HG02885 (cell line): ENCODE measurements at regions not wholly inside any gene's neighbourhood (a gene's known extent, or its start where the extent isn't known, plus 50 kb on each side); places are given as distances from the start of the nearest gene placed in this dataset.

Experiments used
- ATAC-seq: cut with Tn5 transposase; IDR thresholded peaks from one replicate; pipeline ENCODE4 v1.9.1; 2021; ENCODE audit warnings: mild to moderate bottlenecking; ENCODE audit not compliant: unreplicated experiment, poor library complexity

- ATAC-seq = no peak
Measured at GRCh38 chr13:99122171-99122570, 78.5 kb upstream of the UBAC2 start.

GRCh38 chr13:99123101-99124045 lies 77.3 kb upstream of the UBAC2 start:
- no peak for ATAC-seq

GRCh38 chr13:99124046-99124400 lies 76.6 kb upstream of the UBAC2 start:
- no peak for ATAC-seq

GRCh38 chr13:99124794-99125316 lies 75.8 kb upstream of the UBAC2 start:
- ATAC-seq = peak; percentile 88

GRCh38 chr13:99125326-99125915 lies 75.2 kb upstream of the UBAC2 start:
- ATAC-seq = no peak

GRCh38 chr13:99126821-99127220 lies 73.8 kb upstream of the UBAC2 start:
- ATAC-seq = no peak

- ATAC-seq = peak; percentile 38
Measured at GRCh38 chr13:99129050-99129449, 71.6 kb upstream of the UBAC2 start.

- no peak for ATAC-seq
Measured at GRCh38 chr13:99129951-99130350, 70.7 kb upstream of the UBAC2 start.

- ATAC-seq = no peak
Measured at GRCh38 chr13:99131410-99131809, 69.2 kb upstream of the UBAC2 start.

GRCh38 chr13:99132295-99132835 lies 68.3 kb upstream of the UBAC2 start:
- no peak for ATAC-seq

GRCh38 chr13:99133230-99133629 lies 67.4 kb upstream of the UBAC2 start:
- no peak for ATAC-seq

GRCh38 chr13:99133848-99134247 lies 66.8 kb upstream of the UBAC2 start:
- ATAC-seq = no peak

GRCh38 chr13:99135591-99135990 lies 65.1 kb upstream of the UBAC2 start:
- ATAC-seq = no peak

- no peak for ATAC-seq
Measured at GRCh38 chr13:99136427-99136954, 64.2 kb upstream of the UBAC2 start.

- no peak for ATAC-seq
Measured at GRCh38 chr13:99140831-99141230, 59.8 kb upstream of the UBAC2 start.

GRCh38 chr13:99143904-99144303 lies 56.8 kb upstream of the UBAC2 start:
- no peak for ATAC-seq

GRCh38 chr13:99144306-99144705 lies 56.3 kb upstream of the UBAC2 start:
- peak; percentile 76 for ATAC-seq

GRCh38 chr13:99145461-99145860 lies 55.2 kb upstream of the UBAC2 start:
- no peak for ATAC-seq

- no peak for ATAC-seq
Measured at GRCh38 chr13:99150575-99151361, 49.9 kb upstream of the UBAC2 start.
